Transverse colon (tissue), 4 donors: ENCODE measurements at regions not wholly inside any gene's neighbourhood (a gene's known extent, or its start where the extent isn't known, plus 50 kb on each side); places are given as distances from the start of the nearest gene placed in this dataset.

ENCODE experiments used
- DNase-seq: peaks from one replicate; pipeline ENCODE4 v3.0.0-alpha.2; 2019
- H3K27ac ChIP-seq, 4 donors: fragments of 200-600 bp; sonication (generic); 2 replicates each; pipeline ENCODE4 v1.5.1; 2016 to 2018; ENCODE audit warnings: inconsistent platforms in 4 of 4
- H3K27me3 ChIP-seq: fragments of 200-600 bp; sonication (generic); 2 replicates; pipeline ENCODE4 v1.5.1; 2017; ENCODE audit warnings: inconsistent platforms
- H3K36me3 ChIP-seq, 4 donors: fragments of 200-600 bp; sonication (generic); 2 replicates each; pipeline ENCODE4 v1.5.1; 2017 to 2019; ENCODE audit warnings: inconsistent platforms in 4 of 4
- H3K4me1 ChIP-seq, 4 donors: fragments of 200-600 bp; sonication (generic); 2 replicates each; pipeline ENCODE4 v1.5.1; 2017 to 2020; ENCODE audit warnings: inconsistent platforms in 4 of 4
- H3K4me3 ChIP-seq, 4 donors: fragments of 200-600 bp; sonication (generic); 1 replicate in 1 of 4; 2 replicates in 3 of 4; pipeline versions ENCODE4 v1.5.1 to v1.6.1; 2017 to 2019; ENCODE audit warnings: inconsistent platforms in 4 of 4
- H3K9me3 ChIP-seq, 2 donors: fragments of 200-600 bp; sonication (generic); 2 replicates each; pipeline ENCODE4 v1.5.1; 2017 to 2019; ENCODE audit warnings: inconsistent platforms in 2 of 2
- CTCF ChIP-seq, 5 experiments: fragments of 200-600 bp in 3 of 5; fragments of 450-650 bp in 2 of 5; sonication (generic) in 3 of 5; IDR thresholded peaks; 1 replicate in 2 of 5; 2 replicates in 3 of 5; pipeline ENCODE4 v1.5.1; 2016 to 2017; ENCODE audit warnings: antibody characterized with exemption in 5 of 5, inconsistent platforms in 3 of 5, mild to moderate bottlenecking in 2 of 5, moderate library complexity in 1 of 5
- EP300 ChIP-seq: sonication (generic); formaldehyde crosslinking; IDR thresholded peaks from one replicate; pipeline ENCODE4 v1.6.1; 2017; ENCODE audit warnings: antibody characterized with exemption, low read depth
- POLR2A ChIP-seq: fragments of 450-650 bp; IDR thresholded peaks from one replicate; pipeline ENCODE4 v1.6.1; 2016; ENCODE audit warnings: antibody characterized with exemption, mild to moderate bottlenecking, moderate library complexity
- POLR2AphosphoS5 ChIP-seq, 3 donors: sonication (generic); formaldehyde crosslinking; IDR thresholded peaks; one replicate each; pipeline ENCODE4 v1.6.1; 2016; ENCODE audit warnings: antibody characterized with exemption in 3 of 3
- WGBS, 2 donors: methylation state at CpG; one replicate each; pipeline ENCODE4 v1.1.5; 2018; ENCODE audit warnings: low coverage in 1 of 2; 5-methylcytosine and 5-hydroxymethylcytosine counted together
- in situ Hi-C, 4 donors: fragments of 200-750 bp; cut with MboI; loops; one replicate each; pipeline versions ENCODE4 v1.15.0 to v1.15.1; 2017; ENCODE audit warnings: low sequenced_read_pairs in 3 of 4, low pct_ligation_motif_present in 1 of 4, low pct_unique_long_range_greater_than_20kb in 1 of 4
- intact Hi-C: fragments of 100-400 bp; cut with DNase I; formaldehyde crosslinking; loops from one replicate; pipeline ENCODE4 v1.15.1; 2023; ENCODE audit warnings: low total_unique reads

- in situ Hi-C loops: no loop called here
- Histone ChIP-seq H3K27me3 (no peaks in the 10 kb centered on the region), H3K9me3 (no peaks in the 10 kb centered on the region), H3K27ac (peak overlapping the region; percentile 33 to 73 (median 52)), H3K4me1 (peaks cover 15 to 46% (median 24%) of the 10 kb centered on the region in 4 donors), H3K4me3 (no peak overlapping the region), H3K36me3 (no peaks in the 10 kb centered on the region)
- DNase-seq: no peak
- TF ChIP-seq EP300 (no peak), POLR2A (no peak), CTCF (IDR thresholded peaks at IDR 0.05) (no peak), POLR2AphosphoS5 (IDR thresholded peaks at IDR 0.05) (no peak)
- WGBS, 2 donors: 53 to 62% methylated on average over 5 to 7 of the region's 7 CpGs
- intact Hi-C loops: no loop called here
Measured at GRCh38 chr3:187914231-187914630, 169.0 kb upstream of the BCL6 start.

GRCh38 chr3:187916072-187916471 is 170.8 kb upstream of the BCL6 start:
- H3K27me3 ChIP-seq: no peaks in the 10 kb centered on the region
- no peak for TF ChIP-seq CTCF (IDR thresholded peaks at IDR 0.05)
- no peak for TF ChIP-seq POLR2A
- TF ChIP-seq POLR2AphosphoS5 (IDR thresholded peaks at IDR 0.05): no peak
- TF ChIP-seq EP300: no peak
- WGBS, 2 donors: 82% methylated on average over 2 of the region's 2 CpGs; no CpG with 5 or more reads in 1 of the 2 donors
- H3K27ac ChIP-seq: no peak overlapping the region
- H3K36me3 ChIP-seq: no peaks in the 10 kb centered on the region
- peaks cover 15 to 40% (median 24%) of the 10 kb centered on the region in 4 donors for H3K4me1 ChIP-seq
- no peaks in the 10 kb centered on the region for H3K9me3 ChIP-seq
- intact Hi-C loops (no loop called here), in situ Hi-C loops (no loop called here)
- H3K4me3 ChIP-seq: no peak overlapping the region
- no peak for DNase-seq

GRCh38 chr3:187918081-187918644 is 172.9 kb upstream of the BCL6 start:
- TF ChIP-seq EP300 (no peak), CTCF (IDR thresholded peaks at IDR 0.05) (no peak)
- no peaks in the 10 kb centered on the region for H3K27me3 ChIP-seq
- intact Hi-C loops (no loop called here), in situ Hi-C loops (no loop called here)
- no peaks in the 10 kb centered on the region for H3K36me3 ChIP-seq
- DNase-seq: no peak
- no peak overlapping the region for H3K4me3 ChIP-seq
- H3K4me1 ChIP-seq: peaks cover 8 to 23% (median 15%) of the 10 kb centered on the region in 4 donors
- no peak overlapping the region for H3K27ac ChIP-seq
- no peaks in the 10 kb centered on the region for H3K9me3 ChIP-seq
- WGBS, 2 donors: 81 to 83% methylated on average over 2 to 5 of the region's 5 CpGs

- Histone ChIP-seq H3K9me3 (peaks cover 0 to under 1% of the 10 kb centered on the region in 2 donors), H3K4me3 (no peak overlapping the region), H3K36me3 (no peaks in the 10 kb centered on the region), H3K27ac (no peak overlapping the region), H3K4me1 (peaks cover 1 to 14% (median 7%) of the 10 kb centered on the region in 4 donors), H3K27me3 (no peaks in the 10 kb centered on the region)
- intact Hi-C loops: no loop called here
- in situ Hi-C loops: no loop called here
- no peak for TF ChIP-seq POLR2A
- no peak for TF ChIP-seq EP300
- TF ChIP-seq CTCF (IDR thresholded peaks at IDR 0.05): no peak
- no peak for TF ChIP-seq POLR2AphosphoS5 (IDR thresholded peaks at IDR 0.05)
- WGBS, 2 donors: 59 to 63% methylated on average over 5 to 6 of the region's 6 CpGs
- DNase-seq: peak; percentile 20
Measured at GRCh38 chr3:187919048-187919447, 173.8 kb upstream of the BCL6 start.
